ENCODE measurements at regions not wholly inside any gene's neighbourhood (a gene's known extent, or its start where the extent isn't known, plus 50 kb on each side); places are given as distances from the start of the nearest gene placed in this dataset.

DNA sequence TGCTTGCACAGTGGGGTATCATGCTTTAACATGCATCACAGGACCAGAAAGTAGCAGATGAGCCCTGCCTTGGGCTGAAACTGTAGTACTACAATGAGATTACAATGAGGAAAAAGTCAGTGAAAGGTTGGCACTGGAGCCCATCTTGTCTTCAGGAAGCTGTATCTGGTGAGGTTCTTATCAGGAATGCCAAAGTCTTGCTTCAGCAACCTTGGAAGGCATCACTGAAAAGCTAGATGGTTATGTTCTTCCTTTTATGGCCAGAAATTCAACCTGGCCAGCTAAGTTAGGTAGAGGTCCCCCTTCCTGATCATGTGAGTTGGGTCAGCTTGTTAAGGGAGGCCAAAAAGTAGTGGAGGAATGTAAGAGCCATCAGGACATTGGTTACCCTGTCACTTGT, 254.0 kb upstream of the FAT3 start:
- TF ChIP-seq POLR2AphosphoS5 (IDR thresholded peaks at IDR 0.05; ENCODE audit: low read depth, low read length) = no peak
- TF ChIP-seq SIN3A (IDR thresholded peaks at IDR 0.05; ENCODE audit: borderline replicate concordance, insufficient read depth, low read depth, low read length) = no peak
- TF ChIP-seq, protein P1, sequence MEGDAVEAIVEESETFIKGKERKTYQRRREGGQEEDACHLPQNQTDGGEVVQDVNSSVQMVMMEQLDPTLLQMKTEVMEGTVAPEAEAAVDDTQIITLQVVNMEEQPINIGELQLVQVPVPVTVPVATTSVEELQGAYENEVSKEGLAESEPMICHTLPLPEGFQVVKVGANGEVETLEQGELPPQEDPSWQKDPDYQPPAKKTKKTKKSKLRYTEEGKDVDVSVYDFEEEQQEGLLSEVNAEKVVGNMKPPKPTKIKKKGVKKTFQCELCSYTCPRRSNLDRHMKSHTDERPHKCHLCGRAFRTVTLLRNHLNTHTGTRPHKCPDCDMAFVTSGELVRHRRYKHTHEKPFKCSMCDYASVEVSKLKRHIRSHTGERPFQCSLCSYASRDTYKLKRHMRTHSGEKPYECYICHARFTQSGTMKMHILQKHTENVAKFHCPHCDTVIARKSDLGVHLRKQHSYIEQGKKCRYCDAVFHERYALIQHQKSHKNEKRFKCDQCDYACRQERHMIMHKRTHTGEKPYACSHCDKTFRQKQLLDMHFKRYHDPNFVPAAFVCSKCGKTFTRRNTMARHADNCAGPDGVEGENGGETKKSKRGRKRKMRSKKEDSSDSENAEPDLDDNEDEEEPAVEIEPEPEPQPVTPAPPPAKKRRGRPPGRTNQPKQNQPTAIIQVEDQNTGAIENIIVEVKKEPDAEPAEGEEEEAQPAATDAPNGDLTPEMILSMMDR (IDR thresholded peaks at IDR 0.05) = no peak
